ENCODE measurements at regions not wholly inside any gene's neighbourhood (a gene's known extent, or its start where the extent isn't known, plus 50 kb on each side); places are given as distances from the start of the nearest gene placed in this dataset.

GRCh38 chr6:125354649-125355048, 52.9 kb upstream of the HDDC2 start:
- Histone ChIP-seq H3K9me3 (ENCODE audit: control insufficient read depth, low read length) (no peaks in the 10 kb centered on the region), H3K27ac (ENCODE audit: low read depth, low read length, severe bottlenecking) (peak overlapping the region; percentile 52), H3K4me3 (ENCODE audit: extremely low read depth, insufficient read depth, low read length, poor library complexity, severe bottlenecking) (no peak overlapping the region), H3K36me3 (ENCODE audit: control insufficient read depth, insufficient read depth, low read length) (no peaks in the 10 kb centered on the region), H3K4me1 (ENCODE audit: control insufficient read depth, insufficient read depth, low read length, poor library complexity, severe bottlenecking) (peaks cover 20% of the 10 kb centered on the region)
- WGBS, 2 experiments (ENCODE audit: insufficient coverage in 2 of 2), result 88 to 91% methylated on average over 3 of the region's 3 CpGs

DNA sequence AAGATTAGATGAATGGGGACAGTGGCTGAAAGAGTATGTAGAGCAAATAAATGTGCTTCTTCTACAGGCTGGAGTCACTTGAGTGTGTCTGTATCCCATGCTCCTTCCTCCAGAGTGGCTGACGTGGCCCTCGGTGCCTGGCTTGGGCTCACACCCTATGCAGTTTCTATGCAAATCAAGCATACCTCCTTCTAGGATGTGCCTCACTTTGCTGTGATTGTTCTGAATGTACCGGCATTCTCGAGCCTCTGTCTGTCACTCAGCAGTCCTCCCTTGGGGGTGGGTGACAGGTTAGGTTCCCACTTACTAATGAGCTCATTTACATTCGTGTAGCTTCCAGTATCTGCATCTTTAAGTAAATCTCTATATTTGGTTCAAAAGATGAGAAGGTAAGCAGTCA, 55.1 kb upstream of the HDDC2 start:
- 33% methylated on average over 2 of the region's 5 CpGs; no CpG with 5 or more reads in 1 of the 2 experiments for WGBS, 2 experiments (ENCODE audit: insufficient coverage in 2 of 2)
- Histone ChIP-seq H3K36me3 (ENCODE audit: control insufficient read depth, insufficient read depth, low read length) (no peaks in the 10 kb centered on the region), H3K4me3 (ENCODE audit: extremely low read depth, insufficient read depth, low read length, poor library complexity, severe bottlenecking) (no peak overlapping the region), H3K9me3 (ENCODE audit: control insufficient read depth, low read length) (no peaks in the 10 kb centered on the region), H3K4me1 (ENCODE audit: control insufficient read depth, insufficient read depth, low read length, poor library complexity, severe bottlenecking) (peaks cover 20% of the 10 kb centered on the region), H3K27ac (ENCODE audit: low read depth, low read length, severe bottlenecking) (no peak overlapping the region)

- Histone ChIP-seq H3K36me3 (ENCODE audit: control insufficient read depth, insufficient read depth, low read length) (no peaks in the 10 kb centered on the region), H3K9me3 (ENCODE audit: control insufficient read depth, low read length) (no peaks in the 10 kb centered on the region)
- WGBS, 2 experiments (ENCODE audit: insufficient coverage in 2 of 2), result 77 to 80% methylated on average over 1 to 5 of the region's 8 CpGs
Measured at GRCh38 chr6:125357515-125358256, 55.9 kb upstream of the HDDC2 start.

DNA sequence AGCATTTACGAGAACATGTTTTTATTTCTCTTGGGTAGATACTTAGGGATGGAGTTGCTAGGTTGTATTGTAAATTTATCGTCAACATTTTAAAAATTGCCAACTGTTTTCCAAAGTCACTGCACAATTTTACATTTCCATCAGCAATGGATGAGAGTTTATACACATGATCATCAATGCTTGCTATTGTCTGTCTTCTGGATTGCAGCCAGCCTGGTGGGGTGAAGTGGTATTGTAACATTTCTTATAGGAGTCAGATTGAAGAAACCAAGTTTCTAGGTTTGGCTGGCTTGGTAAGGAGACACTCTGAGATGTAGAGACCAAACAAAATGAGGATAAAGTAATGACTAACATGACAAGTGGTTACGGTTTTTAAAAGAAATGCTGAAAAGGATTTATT, 57.1 kb upstream of the HDDC2 start:
- H3K4me1 ChIP-seq (ENCODE audit: control insufficient read depth, insufficient read depth, low read length, poor library complexity, severe bottlenecking), result peaks cover 32% of the 10 kb centered on the region
- 100% methylated on average over 1 of the region's 3 CpGs for WGBS, 2 experiments (ENCODE audit: insufficient coverage in 2 of 2)

More at GRCh38 chr6:125357515-125358256, 55.9 kb upstream of the HDDC2 start:
- Histone ChIP-seq H3K27ac (ENCODE audit: low read depth, low read length, severe bottlenecking) (peak overlapping the region; percentile 30), H3K4me3 (ENCODE audit: extremely low read depth, insufficient read depth, low read length, poor library complexity, severe bottlenecking) (no peak overlapping the region), H3K4me1 (ENCODE audit: control insufficient read depth, insufficient read depth, low read length, poor library complexity, severe bottlenecking) (peaks cover 26% of the 10 kb centered on the region)

GRCh38 chr6:125361868-125362267, 60.1 kb upstream of the HDDC2 start:
- no peak overlapping the region for H3K27ac ChIP-seq (ENCODE audit: low read depth, low read length, severe bottlenecking)
- no peak overlapping the region for H3K4me3 ChIP-seq (ENCODE audit: extremely low read depth, insufficient read depth, low read length, poor library complexity, severe bottlenecking)
- no peaks in the 10 kb centered on the region for H3K9me3 ChIP-seq (ENCODE audit: control insufficient read depth, low read length)
- peaks cover 34% of the 10 kb centered on the region for H3K4me1 ChIP-seq (ENCODE audit: control insufficient read depth, insufficient read depth, low read length, poor library complexity, severe bottlenecking)
- WGBS, 2 experiments (ENCODE audit: insufficient coverage in 2 of 2), result no CpG with 5 or more reads among the region's 2 CpGs
- H3K36me3 ChIP-seq (ENCODE audit: control insufficient read depth, insufficient read depth, low read length), result no peaks in the 10 kb centered on the region

More for the DNA sequence above, 57.1 kb upstream of the HDDC2 start:
- H3K27ac ChIP-seq (ENCODE audit: low read depth, low read length, severe bottlenecking), result no peak overlapping the region
- no peak overlapping the region for H3K4me3 ChIP-seq (ENCODE audit: extremely low read depth, insufficient read depth, low read length, poor library complexity, severe bottlenecking)
- H3K36me3 ChIP-seq (ENCODE audit: control insufficient read depth, insufficient read depth, low read length), result no peaks in the 10 kb centered on the region
- no peaks in the 10 kb centered on the region for H3K9me3 ChIP-seq (ENCODE audit: control insufficient read depth, low read length)

DNA sequence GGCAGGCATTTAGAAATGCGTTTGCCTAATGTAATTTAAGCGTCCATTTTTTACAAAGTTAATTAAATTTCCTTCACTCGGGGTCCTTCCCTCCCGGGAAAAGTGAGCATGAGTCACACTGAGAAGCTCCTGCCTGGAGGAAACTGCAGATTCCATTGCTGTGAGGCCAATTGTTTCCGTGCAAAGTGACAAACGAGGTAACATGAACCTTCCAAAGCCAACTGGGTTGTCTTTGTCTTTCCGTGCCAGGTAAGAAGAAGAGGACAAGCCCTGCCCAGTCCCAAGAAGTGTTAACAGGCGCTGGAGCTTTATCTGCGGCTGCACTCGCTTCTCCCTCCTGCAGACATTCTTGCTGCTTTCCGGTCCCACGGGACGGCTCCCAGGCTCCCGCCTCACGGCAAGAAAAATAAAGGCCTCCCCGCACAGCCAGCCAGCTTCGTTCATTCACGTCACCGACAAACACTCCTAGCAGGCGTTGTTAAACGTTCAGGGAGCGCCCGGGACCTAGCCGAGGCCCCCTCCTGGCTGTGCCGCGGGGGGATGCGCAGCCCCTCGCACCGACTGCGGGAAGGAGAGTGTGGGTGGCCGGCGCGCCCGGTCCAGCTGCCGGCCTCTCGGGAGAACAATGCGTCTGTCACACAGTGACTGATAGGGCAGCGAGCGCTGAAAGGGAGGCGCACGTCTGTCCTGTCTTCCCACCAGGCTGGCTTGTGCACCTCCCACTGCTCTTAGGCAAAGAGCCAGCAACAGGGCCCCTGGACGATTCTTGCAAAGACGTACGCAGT, 61.5 kb upstream of the HDDC2 start:
- WGBS, 2 experiments (ENCODE audit: insufficient coverage in 2 of 2), result 0% methylated on average over 31 to 36 of the region's 44 CpGs
- Histone ChIP-seq H3K27ac (ENCODE audit: low read depth, low read length, severe bottlenecking) (peak overlapping the region; percentile 98), H3K9me3 (ENCODE audit: control insufficient read depth, low read length) (no peaks in the 10 kb centered on the region), H3K4me3 (ENCODE audit: extremely low read depth, insufficient read depth, low read length, poor library complexity, severe bottlenecking) (peak overlapping the region; percentile 40), H3K36me3 (ENCODE audit: control insufficient read depth, insufficient read depth, low read length) (no peaks in the 10 kb centered on the region), H3K4me1 (ENCODE audit: control insufficient read depth, insufficient read depth, low read length, poor library complexity, severe bottlenecking) (peaks cover 23% of the 10 kb centered on the region)

GRCh38 chr6:125363824-125364165, 62.0 kb upstream of the HDDC2 start:
- 0 to 4% methylated on average over 8 of the region's 9 CpGs for WGBS, 2 experiments (ENCODE audit: insufficient coverage in 2 of 2)
- H3K36me3 ChIP-seq (ENCODE audit: control insufficient read depth, insufficient read depth, low read length), result no peaks in the 10 kb centered on the region
- H3K4me3 ChIP-seq (ENCODE audit: extremely low read depth, insufficient read depth, low read length, poor library complexity, severe bottlenecking), result peak overlapping the region; percentile 40
- H3K9me3 ChIP-seq (ENCODE audit: control insufficient read depth, low read length), result no peaks in the 10 kb centered on the region
- H3K4me1 ChIP-seq (ENCODE audit: control insufficient read depth, insufficient read depth, low read length, poor library complexity, severe bottlenecking), result peaks cover 23% of the 10 kb centered on the region
- peak overlapping the region; percentile 98 for H3K27ac ChIP-seq (ENCODE audit: low read depth, low read length, severe bottlenecking)

DNA sequence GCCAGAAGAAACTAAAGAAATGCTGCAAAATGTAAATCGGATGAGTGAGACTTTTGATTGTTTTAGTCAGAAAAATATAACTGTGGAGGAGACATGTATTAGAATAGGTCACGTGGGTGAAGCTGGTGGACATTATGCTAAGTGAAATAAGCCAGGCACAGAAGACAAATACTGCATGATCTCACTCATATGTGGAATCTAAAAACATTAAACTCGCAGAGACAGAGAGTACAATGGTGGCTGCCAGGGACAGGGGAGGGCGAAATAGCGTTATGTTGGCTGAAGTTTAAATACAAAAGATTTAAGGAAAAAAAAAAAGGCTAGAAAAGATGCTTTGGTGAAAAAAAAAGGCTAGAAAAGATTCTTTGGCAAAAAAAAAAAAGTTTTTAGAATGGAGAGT, 63.5 kb upstream of the HDDC2 start:
- Histone ChIP-seq H3K9me3 (ENCODE audit: control insufficient read depth, low read length) (no peaks in the 10 kb centered on the region), H3K27ac (ENCODE audit: low read depth, low read length, severe bottlenecking) (no peak overlapping the region)
- 94 to 95% methylated on average over 5 of the region's 5 CpGs for WGBS, 2 experiments (ENCODE audit: insufficient coverage in 2 of 2)

GRCh38 chr6:125367036-125367782, 65.4 kb upstream of the HDDC2 start:
- no peaks in the 10 kb centered on the region for H3K9me3 ChIP-seq (ENCODE audit: control insufficient read depth, low read length)
- H3K4me3 ChIP-seq (ENCODE audit: extremely low read depth, insufficient read depth, low read length, poor library complexity, severe bottlenecking), result no peak overlapping the region
- WGBS, 2 experiments (ENCODE audit: insufficient coverage in 2 of 2), result 100% methylated on average over 1 of the region's 3 CpGs

More for the DNA sequence above, 63.5 kb upstream of the HDDC2 start:
- Histone ChIP-seq H3K4me3 (ENCODE audit: extremely low read depth, insufficient read depth, low read length, poor library complexity, severe bottlenecking) (no peak overlapping the region), H3K4me1 (ENCODE audit: control insufficient read depth, insufficient read depth, low read length, poor library complexity, severe bottlenecking) (peaks cover 23% of the 10 kb centered on the region), H3K36me3 (ENCODE audit: control insufficient read depth, insufficient read depth, low read length) (no peaks in the 10 kb centered on the region)

DNA sequence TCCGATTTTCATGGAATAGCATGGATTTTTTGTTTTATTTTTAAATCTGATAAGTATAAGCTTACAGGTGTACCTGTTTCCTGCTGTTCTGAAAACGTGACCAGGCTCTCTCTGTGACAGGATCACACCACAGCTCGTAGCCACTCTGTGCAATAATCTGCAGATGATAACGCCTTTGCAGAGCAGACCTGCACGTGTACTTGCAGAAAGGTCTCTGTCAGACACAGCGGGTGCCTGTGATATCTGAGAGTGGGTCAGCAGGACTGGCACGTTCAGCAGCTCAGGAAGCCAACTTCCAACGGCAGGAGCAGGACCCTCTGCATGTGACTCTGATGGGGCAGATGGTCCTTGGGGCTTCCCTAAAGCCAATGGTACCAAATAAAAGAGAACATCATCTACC, 68.6 kb upstream of the HDDC2 start:
- H3K4me3 ChIP-seq (ENCODE audit: extremely low read depth, insufficient read depth, low read length, poor library complexity, severe bottlenecking), result no peak overlapping the region
- 83 to 88% methylated on average over 6 to 8 of the region's 8 CpGs for WGBS, 2 experiments (ENCODE audit: insufficient coverage in 2 of 2)
- H3K27ac ChIP-seq (ENCODE audit: low read depth, low read length, severe bottlenecking), result no peak overlapping the region
- H3K4me1 ChIP-seq (ENCODE audit: control insufficient read depth, insufficient read depth, low read length, poor library complexity, severe bottlenecking), result no peaks in the 10 kb centered on the region
- H3K36me3 ChIP-seq (ENCODE audit: control insufficient read depth, insufficient read depth, low read length), result no peaks in the 10 kb centered on the region
- no peaks in the 10 kb centered on the region for H3K9me3 ChIP-seq (ENCODE audit: control insufficient read depth, low read length)

More at GRCh38 chr6:125367036-125367782, 65.4 kb upstream of the HDDC2 start:
- H3K27ac ChIP-seq (ENCODE audit: low read depth, low read length, severe bottlenecking), result no peak overlapping the region
- peaks cover 22% of the 10 kb centered on the region for H3K4me1 ChIP-seq (ENCODE audit: control insufficient read depth, insufficient read depth, low read length, poor library complexity, severe bottlenecking)
- no peaks in the 10 kb centered on the region for H3K36me3 ChIP-seq (ENCODE audit: control insufficient read depth, insufficient read depth, low read length)

All from mesodermal cell (in vitro differentiated cells).